ENCODE measurements at regions not wholly inside any gene's neighbourhood (a gene's known extent, or its start where the extent isn't known, plus 50 kb on each side); places are given as distances from the start of the nearest gene placed in this dataset.

DNA sequence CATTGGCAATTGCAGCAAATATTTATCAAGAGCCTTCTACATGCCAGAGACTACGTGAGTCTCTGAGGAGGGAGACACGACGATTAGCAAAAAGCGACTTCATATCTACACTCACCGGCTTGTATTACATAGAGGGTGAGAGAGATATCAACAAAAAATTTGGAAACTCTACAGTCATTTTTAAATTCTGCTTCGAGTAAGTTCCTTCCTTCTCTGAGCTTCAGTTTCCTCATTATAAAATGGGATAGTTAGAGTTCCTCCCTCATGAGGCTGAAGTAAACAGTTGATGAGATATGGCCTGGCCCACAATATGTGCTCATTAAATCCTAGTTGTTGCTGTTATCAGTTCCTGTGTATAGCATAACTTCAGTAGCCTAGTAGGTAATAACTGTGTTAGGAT is 64.1 kb upstream of the SIRPA start:
- H2AK5ac ChIP-seq (ENCODE audit: low read depth, low read length) = peak overlapping the region; percentile 93
- H3K9me3 ChIP-seq (ENCODE audit: control insufficient read depth, insufficient read depth, low read length) = no peaks in the 10 kb centered on the region
- peak overlapping the region; percentile 47; the same call in 1 of the 2 replicates for H3K9ac ChIP-seq (ENCODE audit: low read depth, low read length)
- H3K27ac ChIP-seq (ENCODE audit: insufficient read depth, low read length) = peak overlapping the region; percentile 96
- peak overlapping the region; percentile 78; the same call in 1 of the 2 replicates for H3K18ac ChIP-seq (ENCODE audit: low read depth, low read length)
- dilution Hi-C loops (cut with HindIII; ENCODE audit: low sequenced_read_pairs, unreplicated experiment) = no loop called here
- ATAC-seq (ENCODE audit: low read depth) (peak; percentile 9; the same call in 1 of the 2 replicates), DNase-seq (peak; percentile 45)
- peak overlapping the region; percentile 59 to 80; a peak in 3 of 4 replicates for H4K8ac ChIP-seq (ENCODE audit: low read depth in 2 of 2, low read length in 2 of 2)
- TF ChIP-seq POLR2A (IDR thresholded peaks at IDR 0.05; ENCODE audit: low read depth, low read length) = no peak
- TF ChIP-seq BHLHE40 (IDR thresholded peaks at IDR 0.05; ENCODE audit: low read depth, low read length) = no peak
- TF ChIP-seq, protein P1, sequence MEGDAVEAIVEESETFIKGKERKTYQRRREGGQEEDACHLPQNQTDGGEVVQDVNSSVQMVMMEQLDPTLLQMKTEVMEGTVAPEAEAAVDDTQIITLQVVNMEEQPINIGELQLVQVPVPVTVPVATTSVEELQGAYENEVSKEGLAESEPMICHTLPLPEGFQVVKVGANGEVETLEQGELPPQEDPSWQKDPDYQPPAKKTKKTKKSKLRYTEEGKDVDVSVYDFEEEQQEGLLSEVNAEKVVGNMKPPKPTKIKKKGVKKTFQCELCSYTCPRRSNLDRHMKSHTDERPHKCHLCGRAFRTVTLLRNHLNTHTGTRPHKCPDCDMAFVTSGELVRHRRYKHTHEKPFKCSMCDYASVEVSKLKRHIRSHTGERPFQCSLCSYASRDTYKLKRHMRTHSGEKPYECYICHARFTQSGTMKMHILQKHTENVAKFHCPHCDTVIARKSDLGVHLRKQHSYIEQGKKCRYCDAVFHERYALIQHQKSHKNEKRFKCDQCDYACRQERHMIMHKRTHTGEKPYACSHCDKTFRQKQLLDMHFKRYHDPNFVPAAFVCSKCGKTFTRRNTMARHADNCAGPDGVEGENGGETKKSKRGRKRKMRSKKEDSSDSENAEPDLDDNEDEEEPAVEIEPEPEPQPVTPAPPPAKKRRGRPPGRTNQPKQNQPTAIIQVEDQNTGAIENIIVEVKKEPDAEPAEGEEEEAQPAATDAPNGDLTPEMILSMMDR (conservative IDR thresholded peaks at IDR 0.05; ENCODE audit: low read depth, low read length) = no peak
- TF ChIP-seq RFX5 (IDR thresholded peaks at IDR 0.05; ENCODE audit: low read depth, low read length) = no peak
- TF ChIP-seq NFE2L2 (IDR thresholded peaks at IDR 0.05; ENCODE audit: low read depth, low read length) = no peak
- TF ChIP-seq MAFK (IDR thresholded peaks at IDR 0.05; ENCODE audit: low read depth, low read length) = no peak
- no peak for TF ChIP-seq SMC3 (IDR thresholded peaks at IDR 0.05; ENCODE audit: low read depth, low read length)
- no peak for TF ChIP-seq CHD1 (IDR thresholded peaks at IDR 0.05; ENCODE audit: low read depth, low read length)
- TF ChIP-seq MXI1 (IDR thresholded peaks at IDR 0.05; ENCODE audit: borderline replicate concordance, low read depth, low read length) = no peak
- no peak for TF ChIP-seq MAZ (IDR thresholded peaks at IDR 0.05; ENCODE audit: borderline replicate concordance, low read depth, low read length)
- no peak for TF ChIP-seq RAD21 (IDR thresholded peaks at IDR 0.05; ENCODE audit: low read length)
- TF ChIP-seq, protein P2, sequence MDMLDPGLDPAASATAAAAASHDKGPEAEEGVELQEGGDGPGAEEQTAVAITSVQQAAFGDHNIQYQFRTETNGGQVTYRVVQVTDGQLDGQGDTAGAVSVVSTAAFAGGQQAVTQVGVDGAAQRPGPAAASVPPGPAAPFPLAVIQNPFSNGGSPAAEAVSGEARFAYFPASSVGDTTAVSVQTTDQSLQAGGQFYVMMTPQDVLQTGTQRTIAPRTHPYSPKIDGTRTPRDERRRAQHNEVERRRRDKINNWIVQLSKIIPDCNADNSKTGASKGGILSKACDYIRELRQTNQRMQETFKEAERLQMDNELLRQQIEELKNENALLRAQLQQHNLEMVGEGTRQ (IDR thresholded peaks at IDR 0.05; ENCODE audit: low read depth, low read length) = no peak
- TF ChIP-seq, protein P3, sequence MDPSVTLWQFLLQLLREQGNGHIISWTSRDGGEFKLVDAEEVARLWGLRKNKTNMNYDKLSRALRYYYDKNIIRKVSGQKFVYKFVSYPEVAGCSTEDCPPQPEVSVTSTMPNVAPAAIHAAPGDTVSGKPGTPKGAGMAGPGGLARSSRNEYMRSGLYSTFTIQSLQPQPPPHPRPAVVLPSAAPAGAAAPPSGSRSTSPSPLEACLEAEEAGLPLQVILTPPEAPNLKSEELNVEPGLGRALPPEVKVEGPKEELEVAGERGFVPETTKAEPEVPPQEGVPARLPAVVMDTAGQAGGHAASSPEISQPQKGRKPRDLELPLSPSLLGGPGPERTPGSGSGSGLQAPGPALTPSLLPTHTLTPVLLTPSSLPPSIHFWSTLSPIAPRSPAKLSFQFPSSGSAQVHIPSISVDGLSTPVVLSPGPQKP (IDR thresholded peaks at IDR 0.05; ENCODE audit: borderline replicate concordance, low read depth, low read length) = no peak
- 0 out of 2 replicates have a peak overlapping the region, but pooled peaks have one; percentile 19 for H3K23ac ChIP-seq (ENCODE audit: low read depth, low read length)
- peak overlapping the region; percentile 69 for H4K5ac ChIP-seq (ENCODE audit: low read depth, low read length)
- peaks cover 15% of the 10 kb centered on the region for H3K9me1 ChIP-seq (ENCODE audit: insufficient read depth, low read length)
- H3K27me3 ChIP-seq (ENCODE audit: control insufficient read depth, insufficient read depth, low read length) = no peaks in the 10 kb centered on the region
- no TSS peak for BruUV-seq (replicated peaks)
- no peaks in the 10 kb centered on the region for H3K79me1 ChIP-seq (ENCODE audit: low read depth in 1 of 2, low read length in 2 of 2)
- no CpG with 5 or more reads among the region's 6 CpGs for WGBS, 2 experiments (ENCODE audit: extremely low coverage in 2 of 2, insufficient read length in 1 of 2)
- H3K56ac ChIP-seq (ENCODE audit: extremely low read depth, insufficient read depth, low read length) = no peak overlapping the region
- in situ Hi-C loops (cut with MboI; ENCODE audit: low sequenced_read_pairs) = loop anchor here (25.0 kb wide), 1 partner anchor 494 kb away; the partner anchor contains the start of gene SDCBP2
- peak overlapping the region; percentile 51 for H2AK9ac ChIP-seq (replicated peaks; ENCODE audit: low read depth, low read length, poor library complexity)
- H3K4me1 ChIP-seq (ENCODE audit: control insufficient read depth, insufficient read depth, low read length) = peaks cover 27% of the 10 kb centered on the region
- peak overlapping the region; percentile 77 for H2BK20ac ChIP-seq (ENCODE audit: low read depth, low read length)
- H3K4me3 ChIP-seq (ENCODE audit: insufficient read depth, low read depth, low read length) = no peak overlapping the region
- ChIA-PET CTCF (interaction anchor here (2.0 kb wide), 1 partner anchor 11 kb away, joined by 6 read pairs; no protein-coding TSS in a partner anchor), POLR2A (ENCODE audit: unreplicated experiment) (no interaction called here)
- peak overlapping the region; percentile 81 for H2BK120ac ChIP-seq (ENCODE audit: low read depth, low read length)
- peak overlapping the region; percentile 91 for H4K91ac ChIP-seq (ENCODE audit: insufficient read depth, low read depth, low read length)
- no peak overlapping the region for H2AFZ ChIP-seq (replicated peaks; ENCODE audit: low read length, poor library complexity)
- H3K4ac ChIP-seq (ENCODE audit: low read depth, low read length) = peak overlapping the region; percentile 88
- peak overlapping the region; percentile 90 for H2BK15ac ChIP-seq (ENCODE audit: low read depth, low read length)
- intact Hi-C loops (cut with micrococcal nuclease) = loop anchor here (2.0 kb wide), 1 partner anchor 14 kb away; no protein-coding TSS in a partner anchor
- no peaks in the 10 kb centered on the region for H3K36me3 ChIP-seq (ENCODE audit: control insufficient read depth, insufficient read depth, low read length)
- H2BK5ac ChIP-seq (ENCODE audit: low read depth, low read length, poor library complexity, severe bottlenecking) = peak overlapping the region; percentile 97
- no peaks in the 10 kb centered on the region for H4K20me1 ChIP-seq (ENCODE audit: insufficient read depth, low read length)
- H3K4me2 ChIP-seq (ENCODE audit: low read depth, low read length) = no peak overlapping the region; the same call in 1 of the 2 replicates
- H3K14ac ChIP-seq (replicated peaks; ENCODE audit: low read depth, low read length) = peak overlapping the region; percentile 61; the same call in 1 of the 2 replicates

All from IMR-90 (cell line).